Epithelial cell of esophagus (primary cell): ENCODE measurements at regions not wholly inside any gene's neighbourhood (a gene's known extent, or its start where the extent isn't known, plus 50 kb on each side); places are given as distances from the start of the nearest gene placed in this dataset.
"Not testable (repeated sequence)": the region's sequence is repeated elsewhere in the genome, so short reads cannot be mapped to it uniquely, and the experiment has no call there.

Experiments used
- DNase-seq: peaks from one replicate; pipeline ENCODE4 v3.0.0; 2010; ENCODE audit warnings: low read depth
- H3K4me3 ChIP-seq: 2 replicates; pipeline ENCODE4 v1.5.1; 2011; ENCODE audit warnings: mild to moderate bottlenecking, low read length, control low read depth
- TF ChIP-seq, protein P1 (sequence below): IDR thresholded peaks from 2 replicates; pipeline ENCODE4 v1.5.1; 2011; ENCODE audit warnings: low read depth, mild to moderate bottlenecking, low read length, control low read depth, inconsistent platforms; ENCODE audit not compliant: insufficient read depth; ENCODE audit errors: missing control alignments

GRCh38 chr16:17744921-17745572 is 274.3 kb upstream of the XYLT1 start:
- TF ChIP-seq, protein P1, sequence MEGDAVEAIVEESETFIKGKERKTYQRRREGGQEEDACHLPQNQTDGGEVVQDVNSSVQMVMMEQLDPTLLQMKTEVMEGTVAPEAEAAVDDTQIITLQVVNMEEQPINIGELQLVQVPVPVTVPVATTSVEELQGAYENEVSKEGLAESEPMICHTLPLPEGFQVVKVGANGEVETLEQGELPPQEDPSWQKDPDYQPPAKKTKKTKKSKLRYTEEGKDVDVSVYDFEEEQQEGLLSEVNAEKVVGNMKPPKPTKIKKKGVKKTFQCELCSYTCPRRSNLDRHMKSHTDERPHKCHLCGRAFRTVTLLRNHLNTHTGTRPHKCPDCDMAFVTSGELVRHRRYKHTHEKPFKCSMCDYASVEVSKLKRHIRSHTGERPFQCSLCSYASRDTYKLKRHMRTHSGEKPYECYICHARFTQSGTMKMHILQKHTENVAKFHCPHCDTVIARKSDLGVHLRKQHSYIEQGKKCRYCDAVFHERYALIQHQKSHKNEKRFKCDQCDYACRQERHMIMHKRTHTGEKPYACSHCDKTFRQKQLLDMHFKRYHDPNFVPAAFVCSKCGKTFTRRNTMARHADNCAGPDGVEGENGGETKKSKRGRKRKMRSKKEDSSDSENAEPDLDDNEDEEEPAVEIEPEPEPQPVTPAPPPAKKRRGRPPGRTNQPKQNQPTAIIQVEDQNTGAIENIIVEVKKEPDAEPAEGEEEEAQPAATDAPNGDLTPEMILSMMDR = no peak
- no peak for DNase-seq
- H3K4me3 ChIP-seq = no peak overlapping the region

DNA sequence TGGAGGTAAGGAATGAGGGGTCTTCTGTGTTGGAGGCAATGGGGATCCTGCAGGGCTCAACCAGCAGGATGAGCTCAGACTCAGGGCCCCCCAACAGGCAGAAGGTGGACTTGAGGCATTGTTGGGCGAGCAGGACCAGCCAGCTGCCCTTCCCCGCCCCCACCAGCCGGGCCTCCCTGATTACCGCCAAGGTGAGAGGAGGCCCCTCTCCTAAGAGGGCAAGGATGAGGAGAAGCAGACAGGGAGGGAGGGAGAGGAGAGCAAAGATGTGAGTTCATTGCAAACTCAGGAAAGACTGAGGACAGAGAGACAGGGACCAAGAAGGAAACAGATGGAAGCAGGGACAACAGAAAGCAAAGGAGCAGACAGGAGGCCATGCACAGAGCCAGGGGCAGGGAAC is 272.8 kb upstream of the XYLT1 start:
- no peak overlapping the region for H3K4me3 ChIP-seq
- DNase-seq = no peak
- TF ChIP-seq, protein P1 = no peak

DNA sequence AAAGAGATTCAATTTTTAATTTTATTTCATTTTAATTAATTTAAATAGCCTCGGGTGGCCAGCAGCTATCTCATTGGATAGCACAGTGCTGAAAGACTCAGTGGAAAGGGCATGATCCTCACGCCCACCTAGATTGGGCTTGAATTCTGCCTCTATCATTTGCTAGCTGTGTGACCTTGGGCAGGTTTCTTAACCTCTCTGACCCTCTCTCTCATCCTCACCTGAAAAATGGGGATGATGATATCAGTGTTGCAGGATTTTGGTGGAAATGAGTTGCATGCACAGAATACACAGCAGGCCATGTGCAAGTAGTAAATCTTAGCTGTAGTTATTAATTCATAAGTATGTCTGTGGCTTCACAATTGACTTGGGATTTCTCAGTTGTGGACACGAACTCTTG is 272.4 kb upstream of the XYLT1 start:
- DNase-seq = no peak
- TF ChIP-seq, protein P1 = no peak
- no peak overlapping the region for H3K4me3 ChIP-seq

- not testable (repeated sequence) for H3K4me3 ChIP-seq, DNase-seq
Observed at GRCh38 chr16:17735099-17735498, 264.3 kb upstream of the XYLT1 start.

- TF ChIP-seq, protein P1 = no peak
- no peak overlapping the region for H3K4me3 ChIP-seq
- no peak for DNase-seq
Observed at GRCh38 chr16:17729820-17730219, 259.1 kb upstream of the XYLT1 start.

GRCh38 chr16:17728196-17728595 is 257.4 kb upstream of the XYLT1 start:
- H3K4me3 ChIP-seq = no peak overlapping the region
- TF ChIP-seq, protein P1 = no peak
- DNase-seq = no peak

- DNase-seq = no peak
- H3K4me3 ChIP-seq = no peak overlapping the region
- TF ChIP-seq, protein P1 = no peak
Observed at GRCh38 chr16:17724242-17724898, 253.6 kb upstream of the XYLT1 start.
